Adrenal gland (tissue), 5 donors: ENCODE measurements at regions not wholly inside any gene's neighbourhood (a gene's known extent, or its start where the extent isn't known, plus 50 kb on each side); places are given as distances from the start of the nearest gene placed in this dataset.

Experiments
- POLR2A ChIP-seq, 2 donors: fragments of 450-650 bp; IDR thresholded peaks; one replicate each; pipeline ENCODE4 v1.6.1; 2017; ENCODE audit warnings: antibody characterized with exemption in 2 of 2, mild to moderate bottlenecking in 2 of 2, moderate library complexity in 1 of 2
- TF ChIP-seq, protein P1 (sequence below), 6 experiments: fragments of 450-650 bp in 4 of 6; fragments of 200-600 bp in 2 of 6; sonication (generic) in 1 of 6; IDR thresholded peaks; 1 replicate in 5 of 6; 2 replicates in 1 of 6; pipeline versions ENCODE4 v1.5.1 to v1.8.0; 2016 to 2021; ENCODE audit warnings: antibody characterized with exemption in 6 of 6, mild to moderate bottlenecking in 2 of 6, moderate library complexity in 1 of 6
- donor health status: DM: no; HTN: no; CAD: no.

DNA sequence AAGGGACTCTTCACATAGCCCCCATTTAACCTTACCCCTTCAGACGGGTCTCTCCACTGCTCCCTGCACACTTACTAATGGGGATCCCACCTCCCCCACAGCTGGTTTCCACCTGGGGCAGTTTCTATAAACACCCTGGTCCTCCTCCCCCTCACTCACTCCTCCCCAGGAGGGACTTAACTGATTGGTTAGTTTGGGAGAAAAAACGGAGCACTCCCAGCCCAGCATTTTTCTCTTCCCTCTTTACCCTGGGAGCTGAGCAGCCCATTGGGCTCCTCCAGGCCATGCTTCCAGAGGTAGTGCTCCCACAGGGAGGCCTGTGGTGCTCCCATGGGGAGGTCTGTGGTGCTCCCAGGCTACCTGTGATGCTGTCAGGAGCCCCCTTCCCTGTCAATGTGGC lies 93.7 kb downstream of the MIS18A start:
- TF ChIP-seq, protein P1, sequence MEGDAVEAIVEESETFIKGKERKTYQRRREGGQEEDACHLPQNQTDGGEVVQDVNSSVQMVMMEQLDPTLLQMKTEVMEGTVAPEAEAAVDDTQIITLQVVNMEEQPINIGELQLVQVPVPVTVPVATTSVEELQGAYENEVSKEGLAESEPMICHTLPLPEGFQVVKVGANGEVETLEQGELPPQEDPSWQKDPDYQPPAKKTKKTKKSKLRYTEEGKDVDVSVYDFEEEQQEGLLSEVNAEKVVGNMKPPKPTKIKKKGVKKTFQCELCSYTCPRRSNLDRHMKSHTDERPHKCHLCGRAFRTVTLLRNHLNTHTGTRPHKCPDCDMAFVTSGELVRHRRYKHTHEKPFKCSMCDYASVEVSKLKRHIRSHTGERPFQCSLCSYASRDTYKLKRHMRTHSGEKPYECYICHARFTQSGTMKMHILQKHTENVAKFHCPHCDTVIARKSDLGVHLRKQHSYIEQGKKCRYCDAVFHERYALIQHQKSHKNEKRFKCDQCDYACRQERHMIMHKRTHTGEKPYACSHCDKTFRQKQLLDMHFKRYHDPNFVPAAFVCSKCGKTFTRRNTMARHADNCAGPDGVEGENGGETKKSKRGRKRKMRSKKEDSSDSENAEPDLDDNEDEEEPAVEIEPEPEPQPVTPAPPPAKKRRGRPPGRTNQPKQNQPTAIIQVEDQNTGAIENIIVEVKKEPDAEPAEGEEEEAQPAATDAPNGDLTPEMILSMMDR (IDR thresholded peaks at IDR 0.05): no peak
- TF ChIP-seq POLR2A (IDR thresholded peaks at IDR 0.05): no peak
